ENCODE measurements at regions not wholly inside any gene's neighbourhood (a gene's known extent, or its start where the extent isn't known, plus 50 kb on each side); places are given as distances from the start of the nearest gene placed in this dataset.

- TF ChIP-seq, protein P1, sequence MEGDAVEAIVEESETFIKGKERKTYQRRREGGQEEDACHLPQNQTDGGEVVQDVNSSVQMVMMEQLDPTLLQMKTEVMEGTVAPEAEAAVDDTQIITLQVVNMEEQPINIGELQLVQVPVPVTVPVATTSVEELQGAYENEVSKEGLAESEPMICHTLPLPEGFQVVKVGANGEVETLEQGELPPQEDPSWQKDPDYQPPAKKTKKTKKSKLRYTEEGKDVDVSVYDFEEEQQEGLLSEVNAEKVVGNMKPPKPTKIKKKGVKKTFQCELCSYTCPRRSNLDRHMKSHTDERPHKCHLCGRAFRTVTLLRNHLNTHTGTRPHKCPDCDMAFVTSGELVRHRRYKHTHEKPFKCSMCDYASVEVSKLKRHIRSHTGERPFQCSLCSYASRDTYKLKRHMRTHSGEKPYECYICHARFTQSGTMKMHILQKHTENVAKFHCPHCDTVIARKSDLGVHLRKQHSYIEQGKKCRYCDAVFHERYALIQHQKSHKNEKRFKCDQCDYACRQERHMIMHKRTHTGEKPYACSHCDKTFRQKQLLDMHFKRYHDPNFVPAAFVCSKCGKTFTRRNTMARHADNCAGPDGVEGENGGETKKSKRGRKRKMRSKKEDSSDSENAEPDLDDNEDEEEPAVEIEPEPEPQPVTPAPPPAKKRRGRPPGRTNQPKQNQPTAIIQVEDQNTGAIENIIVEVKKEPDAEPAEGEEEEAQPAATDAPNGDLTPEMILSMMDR (IDR thresholded peaks at IDR 0.05), result no peak
- TF ChIP-seq POLR2A (IDR thresholded peaks at IDR 0.05), result no peak
These were observed 263.0 kb upstream of the TOPAZ1 start for GRCh38 chr3:43978708-43979107.

Measured in vagina (tissue), 2 donors.